WTC11 (cell line): ENCODE measurements at regions not wholly inside any gene's neighbourhood (a gene's known extent, or its start where the extent isn't known, plus 50 kb on each side); places are given as distances from the start of the nearest gene placed in this dataset.

Experiments used
- ATAC-seq: fragments of 200-7000 bp; cut with Tn5 transposase; 2 replicates; pipeline ENCODE4 v1.10.0; 2021; ENCODE audit warnings: mild to moderate bottlenecking, moderate library complexity
- CTCF ChIA-PET: fragments of 300-600 bp; sonication (Branson Sonifier 250); formaldehyde crosslinking; loops from one replicate; lab custom pipeline; 2021; ENCODE audit warnings: antibody characterized with exemption; lab: Charles Lee
- POLR2A ChIA-PET: fragments of 350-600 bp; sonication (Branson Sonifier 250); formaldehyde crosslinking; loops from one replicate; lab custom pipeline; 2021; ENCODE audit warnings: antibody characterized with exemption; lab: Charles Lee
- DNase-seq: peaks from one replicate; pipeline ENCODE4 v3.0.0; 2021; ENCODE audit warnings: low spot score
- H3K27ac Mint-ChIP-seq: 2 replicates; pipeline ENCODE4 v1.8.0; 2021; ENCODE audit warnings: mixed read lengths
- H3K27me3 Mint-ChIP-seq: 2 replicates; pipeline ENCODE4 v1.8.0; 2021; ENCODE audit warnings: low read depth, mild to moderate bottlenecking, moderate library complexity, mixed read lengths
- H3K36me3 Mint-ChIP-seq: 2 replicates; pipeline ENCODE4 v1.8.0; 2021; ENCODE audit warnings: mixed read lengths
- H3K4me1 Mint-ChIP-seq: 2 replicates; pipeline ENCODE4 v1.8.0; 2022; ENCODE audit warnings: mixed read lengths
- H3K4me3 Mint-ChIP-seq: 2 replicates; pipeline ENCODE4 v1.8.0; 2021; ENCODE audit warnings: mild to moderate bottlenecking, moderate library complexity, mixed read lengths
- H3K9me3 Mint-ChIP-seq: 2 replicates; pipeline ENCODE4 v1.8.0; 2021; ENCODE audit warnings: mixed read lengths
- ATF1 ChIP-seq: sonication (generic); formaldehyde crosslinking; IDR thresholded peaks from 2 replicates; pipeline ENCODE4 v1.8.1; 2023; ENCODE audit warnings: mild to moderate bottlenecking, moderate library complexity, missing genetic modification reagents
- CREB1 ChIP-seq: sonication (generic); formaldehyde crosslinking; IDR thresholded peaks from 2 replicates; pipeline ENCODE4 v1.8.0; 2023; ENCODE audit warnings: mild to moderate bottlenecking, missing genetic modification reagents
- ELF4 ChIP-seq: sonication (generic); formaldehyde crosslinking; IDR thresholded peaks from 2 replicates; pipeline ENCODE4 v1.8.1; 2022; ENCODE audit warnings: low read depth, mild to moderate bottlenecking, moderate library complexity, missing genetic modification reagents
- EMX1 ChIP-seq: fragments of 250-450 bp; sonication (Bioruptor Pico); IDR thresholded peaks from 2 replicates; pipeline ENCODE4 v1.8.0; 2021; ENCODE audit warnings: mild to moderate bottlenecking
- ETV6 ChIP-seq: sonication (generic); formaldehyde crosslinking; IDR thresholded peaks from 2 replicates; pipeline ENCODE4 v1.8.1; 2022; ENCODE audit warnings: mild to moderate bottlenecking, missing genetic modification reagents
- FOXK1 ChIP-seq: sonication (generic); formaldehyde crosslinking; IDR thresholded peaks from 2 replicates; pipeline ENCODE4 v1.8.0; 2022; ENCODE audit warnings: mild to moderate bottlenecking, moderate library complexity, missing genetic modification reagents
- GABPB1 ChIP-seq: sonication (generic); formaldehyde crosslinking; IDR thresholded peaks from 2 replicates; pipeline ENCODE4 v1.8.1; 2023; ENCODE audit warnings: mild to moderate bottlenecking, missing genetic modification reagents
- GRHL2 ChIP-seq: fragments of 250-450 bp; sonication (Bioruptor Pico); IDR thresholded peaks from 2 replicates; pipeline ENCODE4 v1.8.0; 2022; ENCODE audit warnings: mild to moderate bottlenecking, moderate library complexity; ENCODE audit not compliant: insufficient replicate concordance, severe bottlenecking
- HMGA2 ChIP-seq: fragments of 250-450 bp; sonication (Bioruptor Pico); IDR thresholded peaks from 2 replicates; pipeline ENCODE4 v1.4.0; 2021; ENCODE audit warnings: mild to moderate bottlenecking, moderate library complexity
- IRF2 ChIP-seq: sonication (generic); formaldehyde crosslinking; IDR thresholded peaks from 2 replicates; pipeline ENCODE4 v1.8.0; 2022; ENCODE audit warnings: low read depth, missing genetic modification reagents, borderline replicate concordance
- NR3C1 ChIP-seq: sonication (generic); formaldehyde crosslinking; conservative IDR thresholded peaks from 2 replicates; pipeline ENCODE4 v1.8.1; 2023; ENCODE audit warnings: low read depth, mild to moderate bottlenecking, missing genetic modification reagents
- PRRX2 ChIP-seq: fragments of 250-450 bp; sonication (Bioruptor Pico); IDR thresholded peaks from 2 replicates; pipeline ENCODE4 v1.8.0; 2021; ENCODE audit warnings: mild to moderate bottlenecking
- RELA ChIP-seq: sonication (generic); formaldehyde crosslinking; IDR thresholded peaks from 2 replicates; pipeline ENCODE4 v1.8.1; 2022; ENCODE audit warnings: missing genetic modification reagents, mild to moderate bottlenecking, borderline replicate concordance
- TEAD4 ChIP-seq: sonication (generic); formaldehyde crosslinking; IDR thresholded peaks from 2 replicates; pipeline ENCODE4 v1.8.0; 2022; ENCODE audit warnings: mild to moderate bottlenecking, missing genetic modification reagents
- ZBTB21 ChIP-seq: sonication (generic); formaldehyde crosslinking; IDR thresholded peaks from 2 replicates; pipeline ENCODE4 v1.8.1; 2023; ENCODE audit warnings: mild to moderate bottlenecking, missing genetic modification reagents, borderline replicate concordance
- ZMAT4 ChIP-seq: fragments of 250-450 bp; sonication (Bioruptor Pico); IDR thresholded peaks from 2 replicates; pipeline ENCODE4 v1.9.0; 2021; ENCODE audit warnings: mild to moderate bottlenecking
- ZNF138 ChIP-seq: sonication (generic); formaldehyde crosslinking; conservative IDR thresholded peaks from 2 replicates; pipeline ENCODE4 v1.8.1; 2022; ENCODE audit warnings: mild to moderate bottlenecking, moderate library complexity, missing genetic modification reagents
- TF ChIP-seq, protein P1 (sequence below): sonication (generic); formaldehyde crosslinking; IDR thresholded peaks from 2 replicates; pipeline ENCODE4 v1.8.0; 2022; ENCODE audit warnings: mild to moderate bottlenecking, missing genetic modification reagents
- TF ChIP-seq, protein P2 (sequence below): sonication (generic); formaldehyde crosslinking; IDR thresholded peaks from 2 replicates; pipeline ENCODE4 v1.8.1; 2022; ENCODE audit warnings: mild to moderate bottlenecking, moderate library complexity, missing genetic modification reagents
- TF ChIP-seq, protein P3 (sequence below): sonication (generic); formaldehyde crosslinking; IDR thresholded peaks from 2 replicates; pipeline ENCODE4 v1.8.1; 2023; ENCODE audit warnings: mild to moderate bottlenecking, missing genetic modification reagents, moderate library complexity
- TF ChIP-seq, protein P4 (sequence below): sonication (generic); formaldehyde crosslinking; IDR thresholded peaks from 2 replicates; pipeline ENCODE4 v1.8.0; 2023; ENCODE audit warnings: mild to moderate bottlenecking, missing genetic modification reagents
- TF ChIP-seq, protein P5 (sequence below): sonication (generic); formaldehyde crosslinking; IDR thresholded peaks from 2 replicates; pipeline ENCODE4 v1.8.0; 2023; ENCODE audit warnings: missing genetic modification reagents
- TF ChIP-seq, protein P6 (sequence below): sonication (generic); formaldehyde crosslinking; conservative IDR thresholded peaks from 2 replicates; pipeline ENCODE4 v1.8.1; 2023; ENCODE audit warnings: mild to moderate bottlenecking, low read depth, missing genetic modification reagents, moderate library complexity
- TF ChIP-seq, protein P7 (sequence below): fragments of 250-450 bp; sonication (Bioruptor Pico); conservative IDR thresholded peaks from 2 replicates; pipeline ENCODE4 v1.9.0; 2021; ENCODE audit warnings: mild to moderate bottlenecking

GRCh38 chrX:124818764-124819163 lies 472.4 kb downstream of the SH2D1A start (continued):
- TF ChIP-seq CREB1: no peak
- TF ChIP-seq, protein P1, sequence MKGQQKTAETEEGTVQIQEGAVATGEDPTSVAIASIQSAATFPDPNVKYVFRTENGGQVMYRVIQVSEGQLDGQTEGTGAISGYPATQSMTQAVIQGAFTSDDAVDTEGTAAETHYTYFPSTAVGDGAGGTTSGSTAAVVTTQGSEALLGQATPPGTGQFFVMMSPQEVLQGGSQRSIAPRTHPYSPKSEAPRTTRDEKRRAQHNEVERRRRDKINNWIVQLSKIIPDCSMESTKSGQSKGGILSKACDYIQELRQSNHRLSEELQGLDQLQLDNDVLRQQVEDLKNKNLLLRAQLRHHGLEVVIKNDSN (CRISPR knock-in tag): no peak
- TF ChIP-seq ETV6 (CRISPR knock-in tag): no peak
- TF ChIP-seq, protein P2, sequence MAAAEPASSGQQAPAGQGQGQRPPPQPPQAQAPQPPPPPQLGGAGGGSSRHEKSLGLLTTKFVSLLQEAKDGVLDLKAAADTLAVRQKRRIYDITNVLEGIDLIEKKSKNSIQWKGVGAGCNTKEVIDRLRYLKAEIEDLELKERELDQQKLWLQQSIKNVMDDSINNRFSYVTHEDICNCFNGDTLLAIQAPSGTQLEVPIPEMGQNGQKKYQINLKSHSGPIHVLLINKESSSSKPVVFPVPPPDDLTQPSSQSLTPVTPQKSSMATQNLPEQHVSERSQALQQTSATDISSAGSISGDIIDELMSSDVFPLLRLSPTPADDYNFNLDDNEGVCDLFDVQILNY (CRISPR knock-in tag): no peak
- no peak for TF ChIP-seq TEAD4 (CRISPR knock-in tag)

- DNase-seq (no peak), ATAC-seq (no peak)
- POLR2A ChIA-PET: no interaction called here
- no peaks in the 10 kb centered on the region for H3K27me3 Mint-ChIP-seq
- no peak overlapping the region for H3K4me3 Mint-ChIP-seq
- no peaks in the 10 kb centered on the region for H3K36me3 Mint-ChIP-seq
- H3K4me1 Mint-ChIP-seq: no peaks in the 10 kb centered on the region
- CTCF ChIA-PET: no interaction called here
- H3K9me3 Mint-ChIP-seq: no peaks in the 10 kb centered on the region
- H3K27ac Mint-ChIP-seq: no peak overlapping the region
- TF ChIP-seq ATF1 (CRISPR knock-in tag) (no peak), EMX1 (CRISPR knock-in tag) (no peak), ZMAT4 (CRISPR knock-in tag) (no peak), NR3C1 (CRISPR knock-in tag) (no peak), GABPB1 (no peak), ZNF138 (no peak), HMGA2 (CRISPR knock-in tag) (no peak), RELA (CRISPR knock-in tag) (no peak)
- TF ChIP-seq, protein P3, sequence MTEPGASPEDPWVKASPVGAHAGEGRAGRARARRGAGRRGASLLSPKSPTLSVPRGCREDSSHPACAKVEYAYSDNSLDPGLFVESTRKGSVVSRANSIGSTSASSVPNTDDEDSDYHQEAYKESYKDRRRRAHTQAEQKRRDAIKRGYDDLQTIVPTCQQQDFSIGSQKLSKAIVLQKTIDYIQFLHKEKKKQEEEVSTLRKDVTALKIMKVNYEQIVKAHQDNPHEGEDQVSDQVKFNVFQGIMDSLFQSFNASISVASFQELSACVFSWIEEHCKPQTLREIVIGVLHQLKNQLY (CRISPR knock-in tag): no peak
Observed at GRCh38 chrX:124820738-124821137, 474.4 kb downstream of the SH2D1A start.

GRCh38 chrX:124827258-124827845 lies 481.0 kb downstream of the SH2D1A start:
- ATAC-seq (no peak), DNase-seq (no peak)
- H3K9me3 Mint-ChIP-seq: no peaks in the 10 kb centered on the region
- H3K36me3 Mint-ChIP-seq: no peaks in the 10 kb centered on the region
- POLR2A ChIA-PET: no interaction called here
- H3K27me3 Mint-ChIP-seq: no peaks in the 10 kb centered on the region
- peaks cover 30% of the 10 kb centered on the region for H3K4me1 Mint-ChIP-seq
- no peak overlapping the region for H3K4me3 Mint-ChIP-seq
- CTCF ChIA-PET: no interaction called here
- no peak overlapping the region for H3K27ac Mint-ChIP-seq
- TF ChIP-seq, protein P4, sequence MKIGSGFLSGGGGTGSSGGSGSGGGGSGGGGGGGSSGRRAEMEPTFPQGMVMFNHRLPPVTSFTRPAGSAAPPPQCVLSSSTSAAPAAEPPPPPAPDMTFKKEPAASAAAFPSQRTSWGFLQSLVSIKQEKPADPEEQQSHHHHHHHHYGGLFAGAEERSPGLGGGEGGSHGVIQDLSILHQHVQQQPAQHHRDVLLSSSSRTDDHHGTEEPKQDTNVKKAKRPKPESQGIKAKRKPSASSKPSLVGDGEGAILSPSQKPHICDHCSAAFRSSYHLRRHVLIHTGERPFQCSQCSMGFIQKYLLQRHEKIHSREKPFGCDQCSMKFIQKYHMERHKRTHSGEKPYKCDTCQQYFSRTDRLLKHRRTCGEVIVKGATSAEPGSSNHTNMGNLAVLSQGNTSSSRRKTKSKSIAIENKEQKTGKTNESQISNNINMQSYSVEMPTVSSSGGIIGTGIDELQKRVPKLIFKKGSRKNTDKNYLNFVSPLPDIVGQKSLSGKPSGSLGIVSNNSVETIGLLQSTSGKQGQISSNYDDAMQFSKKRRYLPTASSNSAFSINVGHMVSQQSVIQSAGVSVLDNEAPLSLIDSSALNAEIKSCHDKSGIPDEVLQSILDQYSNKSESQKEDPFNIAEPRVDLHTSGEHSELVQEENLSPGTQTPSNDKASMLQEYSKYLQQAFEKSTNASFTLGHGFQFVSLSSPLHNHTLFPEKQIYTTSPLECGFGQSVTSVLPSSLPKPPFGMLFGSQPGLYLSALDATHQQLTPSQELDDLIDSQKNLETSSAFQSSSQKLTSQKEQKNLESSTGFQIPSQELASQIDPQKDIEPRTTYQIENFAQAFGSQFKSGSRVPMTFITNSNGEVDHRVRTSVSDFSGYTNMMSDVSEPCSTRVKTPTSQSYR (CRISPR knock-in tag): no peak
- TF ChIP-seq, protein P5, sequence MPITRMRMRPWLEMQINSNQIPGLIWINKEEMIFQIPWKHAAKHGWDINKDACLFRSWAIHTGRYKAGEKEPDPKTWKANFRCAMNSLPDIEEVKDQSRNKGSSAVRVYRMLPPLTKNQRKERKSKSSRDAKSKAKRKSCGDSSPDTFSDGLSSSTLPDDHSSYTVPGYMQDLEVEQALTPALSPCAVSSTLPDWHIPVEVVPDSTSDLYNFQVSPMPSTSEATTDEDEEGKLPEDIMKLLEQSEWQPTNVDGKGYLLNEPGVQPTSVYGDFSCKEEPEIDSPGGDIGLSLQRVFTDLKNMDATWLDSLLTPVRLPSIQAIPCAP: no peak
- TF ChIP-seq, protein P6, sequence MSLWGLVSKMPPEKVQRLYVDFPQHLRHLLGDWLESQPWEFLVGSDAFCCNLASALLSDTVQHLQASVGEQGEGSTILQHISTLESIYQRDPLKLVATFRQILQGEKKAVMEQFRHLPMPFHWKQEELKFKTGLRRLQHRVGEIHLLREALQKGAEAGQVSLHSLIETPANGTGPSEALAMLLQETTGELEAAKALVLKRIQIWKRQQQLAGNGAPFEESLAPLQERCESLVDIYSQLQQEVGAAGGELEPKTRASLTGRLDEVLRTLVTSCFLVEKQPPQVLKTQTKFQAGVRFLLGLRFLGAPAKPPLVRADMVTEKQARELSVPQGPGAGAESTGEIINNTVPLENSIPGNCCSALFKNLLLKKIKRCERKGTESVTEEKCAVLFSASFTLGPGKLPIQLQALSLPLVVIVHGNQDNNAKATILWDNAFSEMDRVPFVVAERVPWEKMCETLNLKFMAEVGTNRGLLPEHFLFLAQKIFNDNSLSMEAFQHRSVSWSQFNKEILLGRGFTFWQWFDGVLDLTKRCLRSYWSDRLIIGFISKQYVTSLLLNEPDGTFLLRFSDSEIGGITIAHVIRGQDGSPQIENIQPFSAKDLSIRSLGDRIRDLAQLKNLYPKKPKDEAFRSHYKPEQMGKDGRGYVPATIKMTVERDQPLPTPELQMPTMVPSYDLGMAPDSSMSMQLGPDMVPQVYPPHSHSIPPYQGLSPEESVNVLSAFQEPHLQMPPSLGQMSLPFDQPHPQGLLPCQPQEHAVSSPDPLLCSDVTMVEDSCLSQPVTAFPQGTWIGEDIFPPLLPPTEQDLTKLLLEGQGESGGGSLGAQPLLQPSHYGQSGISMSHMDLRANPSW (CRISPR knock-in tag): no peak
- TF ChIP-seq PRRX2: no peak
- TF ChIP-seq, protein P7, sequence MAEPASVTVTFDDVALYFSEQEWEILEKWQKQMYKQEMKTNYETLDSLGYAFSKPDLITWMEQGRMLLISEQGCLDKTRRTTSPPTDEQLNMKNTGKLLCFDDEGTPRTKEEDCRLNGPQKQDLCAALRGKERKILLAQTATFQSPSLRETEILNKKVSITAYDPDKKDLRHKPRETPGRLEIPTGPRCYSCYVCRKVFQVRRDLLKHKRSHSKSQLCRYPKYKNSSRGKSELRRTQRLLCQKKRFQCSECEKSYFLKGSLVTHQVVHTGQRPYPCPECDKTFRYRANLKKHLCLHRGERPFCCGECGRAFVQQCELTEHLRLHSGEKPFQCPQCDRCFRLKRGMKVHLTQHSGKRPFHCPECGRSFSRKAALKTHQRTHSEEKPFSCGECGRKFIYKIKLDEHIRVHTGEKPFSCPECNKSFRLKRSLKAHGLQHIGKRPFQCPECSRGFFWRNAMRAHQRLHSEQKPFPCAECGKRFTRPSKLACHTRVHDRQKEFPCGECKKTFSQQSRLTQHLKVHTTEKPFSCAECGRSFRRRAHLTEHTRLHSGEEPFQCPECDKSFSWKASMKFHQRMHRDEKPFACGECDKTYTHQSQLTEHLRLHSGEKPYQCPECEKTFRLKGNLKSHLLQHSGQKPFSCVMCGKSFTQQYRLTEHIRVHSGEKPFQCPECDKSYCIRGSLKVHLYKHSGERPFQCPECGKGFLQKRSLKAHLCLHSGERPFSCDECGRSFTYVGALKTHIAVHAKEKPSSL: no peak
- no peak for TF ChIP-seq FOXK1 (CRISPR knock-in tag)
- TF ChIP-seq IRF2 (CRISPR knock-in tag): no peak
- TF ChIP-seq GRHL2: no peak
- TF ChIP-seq ZBTB21: no peak
- no peak for TF ChIP-seq ELF4 (CRISPR knock-in tag)
